Mucosa of descending colon (tissue), 3 donors: ENCODE measurements at regions not wholly inside any gene's neighbourhood (a gene's known extent, or its start where the extent isn't known, plus 50 kb on each side); places are given as distances from the start of the nearest gene placed in this dataset.

ENCODE experiments used
- ATAC-seq: fragments of 200-7000 bp; cut with Tn5 transposase; one replicate; pipeline ENCODE4 v1.9.1; 2020; ENCODE audit warnings: mild to moderate bottlenecking, moderate library complexity
- DNase-seq, 3 donors: peaks; one replicate each; pipeline ENCODE4 v3.0.0-alpha.2; 2020
- H3K36me3 ChIP-seq: fragments of 200-600 bp; one replicate; pipeline ENCODE4 v1.8.0; 2021; ENCODE audit warnings: low read depth, mild to moderate bottlenecking
- H3K4me1 ChIP-seq: fragments of 200-600 bp; one replicate; pipeline ENCODE4 v1.8.0; 2021; ENCODE audit warnings: low read depth, mild to moderate bottlenecking
- H3K4me3 ChIP-seq: fragments of 200-600 bp; one replicate; pipeline ENCODE4 v1.8.0; 2021; ENCODE audit warnings: mild to moderate bottlenecking
- H3K9me3 ChIP-seq: fragments of 200-600 bp; one replicate; pipeline ENCODE4 v1.8.0; 2021; ENCODE audit warnings: mild to moderate bottlenecking
- CTCF ChIP-seq: fragments of 200-600 bp; IDR thresholded peaks from one replicate; pipeline ENCODE4 v1.8.0; 2022; ENCODE audit warnings: antibody characterized with exemption, mild to moderate bottlenecking
- intact Hi-C, 2 donors: fragments of 100-400 bp; cut with DNase I in 1 of 2; cut with micrococcal nuclease in 1 of 2; formaldehyde crosslinking; loops; one replicate each; pipeline versions ENCODE4 v1.11.0 to v1.11.1; 2022; cut with DNase I, micrococcal nuclease
- donor health status: DM: no; HTN: no; CAD: no; lungs with moderate emphysema.
- donor health status: DM: no; HTN: no; CAD: no.
- donor health status: DM: no; HTN: yes; CAD: no.

- TF ChIP-seq CTCF = no peak
- ATAC-seq = no peak
- Histone ChIP-seq H3K36me3 (no peaks in the 10 kb centered on the region), H3K9me3 (peaks cover 57% of the 10 kb centered on the region), H3K4me3 (no peak overlapping the region), H3K4me1 (no peaks in the 10 kb centered on the region)
- intact Hi-C loops = no loop called here
- no peak for DNase-seq
Measured at GRCh38 chr14:86971292-86971691, 1021.7 kb downstream of the GALC start.

- no peak for TF ChIP-seq CTCF
- H3K4me1 ChIP-seq = no peaks in the 10 kb centered on the region
- no peaks in the 10 kb centered on the region for H3K36me3 ChIP-seq
- H3K9me3 ChIP-seq = peaks cover 29% of the 10 kb centered on the region
- intact Hi-C loops = no loop called here
- ATAC-seq (no peak), DNase-seq (no peak)
- H3K4me3 ChIP-seq = no peak overlapping the region
Measured at GRCh38 chr14:86961106-86961716, 1031.8 kb downstream of the GALC start.

- ATAC-seq (no peak), DNase-seq (no peak)
- TF ChIP-seq CTCF = no peak
- intact Hi-C loops = no loop called here
- H3K4me1 ChIP-seq = no peaks in the 10 kb centered on the region
- peaks cover 11% of the 10 kb centered on the region for H3K9me3 ChIP-seq
- H3K4me3 ChIP-seq = no peak overlapping the region
- H3K36me3 ChIP-seq = no peaks in the 10 kb centered on the region
Measured at GRCh38 chr14:86955771-86956354, 1037.1 kb downstream of the GALC start.

- no peak for ATAC-seq
Measured at GRCh38 chr14:86954623-86955022, 1038.4 kb downstream of the GALC start.

GRCh38 chr14:86946446-86946845 is 1046.5 kb downstream of the GALC start:
- ATAC-seq (no peak), DNase-seq (no peak)
- Histone ChIP-seq H3K9me3 (peaks cover 10% of the 10 kb centered on the region), H3K4me3 (no peak overlapping the region), H3K36me3 (no peaks in the 10 kb centered on the region), H3K4me1 (no peaks in the 10 kb centered on the region)
- intact Hi-C loops = no loop called here
- TF ChIP-seq CTCF = no peak

More at GRCh38 chr14:86954623-86955022, 1038.4 kb downstream of the GALC start:
- intact Hi-C loops = no loop called here
- DNase-seq = no peak
- TF ChIP-seq CTCF = no peak
- Histone ChIP-seq H3K9me3 (peaks cover 17% of the 10 kb centered on the region), H3K4me1 (no peaks in the 10 kb centered on the region), H3K4me3 (no peak overlapping the region), H3K36me3 (no peaks in the 10 kb centered on the region)
